HCT116 (cell line): ENCODE measurements at regions not wholly inside any gene's neighbourhood (a gene's known extent, or its start where the extent isn't known, plus 50 kb on each side); places are given as distances from the start of the nearest gene placed in this dataset.

Experiments used
- ATAC-seq: fragments of 200-7000 bp; cut with Tn5 transposase; 2 replicates; pipeline ENCODE4 v1.9.1; 2020; ENCODE audit warnings: mild to moderate bottlenecking, moderate library complexity
- BruUV-seq: library from RNA; stranded (reverse); fragments of 400-500 nt; replicated peaks from 2 replicates; lab custom pipeline; 2021; lab: Mats Ljungman, UMichigan
- CTCF ChIA-PET: fragments of 300-600 bp; sonication (Branson Sonifier 250); formaldehyde crosslinking; loops from one replicate; lab custom pipeline; 2021; ENCODE audit warnings: antibody characterized with exemption; lab: Charles Lee
- POLR2A ChIA-PET: fragments of 300-600, 350-600 bp; sonication (Branson Sonifier 250); formaldehyde crosslinking; loops from one replicate; lab custom pipeline; 2021; ENCODE audit warnings: antibody characterized with exemption; lab: Charles Lee
- RAD21 ChIA-PET, 2 experiments: fragments of 300-600 bp; sonication (Branson Sonifier 250); formaldehyde crosslinking; loops; one replicate each; lab custom pipeline; 2023; ENCODE audit warnings: low total read pairs in 2 of 2; ENCODE audit not compliant: uncharacterized antibody in 2 of 2, unreplicated experiment in 2 of 2, low non-redundant PET in 1 of 2; lab: Charles Lee
- DNase-seq: peaks from one replicate; pipeline ENCODE4 v3.0.0-alpha.2; 2010; ENCODE audit warnings: low read depth, low spot score
- H2AFZ ChIP-seq: fragments of 200-600 bp; shearing (Covaris generic), sonication (generic); 2 replicates; pipeline ENCODE4 v1.6.1; 2017; ENCODE audit warnings: low read depth, mixed run types, mixed read lengths, antibody characterized with exemption, low read length; ENCODE audit not compliant: poor library complexity, severe bottlenecking
- H3K27ac ChIP-seq: 2 replicates; pipeline ENCODE4 v1.5.1; 2012; ENCODE audit warnings: low read depth, low read length
- H3K27me3 ChIP-seq: fragments of 200-600 bp; sonication (generic); 2 replicates; pipeline ENCODE4 v1.6.1; 2016; ENCODE audit warnings: mixed run types, low read length, mixed read lengths; ENCODE audit not compliant: insufficient read depth
- H3K36me3 ChIP-seq, 2 experiments: fragments of 200-500 bp in 1 of 2; fragments of 200-600 bp in 1 of 2; sonication (Bioruptor generic) in 1 of 2; sonication (generic) in 1 of 2; 2 replicates each; pipeline versions ENCODE4 v1.5.1 to v1.6.1; 2014 to 2016; ENCODE audit warnings: low read length in 2 of 2, inconsistent platforms in 1 of 2, mixed read lengths in 1 of 2, mixed run types in 1 of 2; ENCODE audit not compliant: insufficient read depth in 2 of 2, control insufficient read depth in 1 of 2
- H3K4me1 ChIP-seq, 2 experiments: fragments of 200-600 bp in 1 of 2; sonication (generic) in 1 of 2; 2 replicates each; pipeline versions ENCODE4 v1.5.1 to v1.6.1; 2012 to 2017; ENCODE audit warnings: low read length in 2 of 2, inconsistent platforms in 1 of 2, mild to moderate bottlenecking in 1 of 2, mixed read lengths in 1 of 2, mixed run types in 1 of 2, moderate library complexity in 1 of 2; ENCODE audit not compliant: insufficient read depth in 2 of 2, control insufficient read depth in 1 of 2
- H3K4me2 ChIP-seq: fragments of 200-600 bp; sonication (generic); 2 replicates; pipeline ENCODE4 v1.6.1; 2017; ENCODE audit warnings: mixed run types, low read length, mixed read lengths
- H3K4me3 ChIP-seq, 2 experiments: fragments of 200-600 bp in 1 of 2; sonication (generic) in 1 of 2; replicated peaks in 1 of 2; 2 replicates each; pipeline ENCODE4 v1.5.1; 2011 to 2016; ENCODE audit warnings: low read length in 2 of 2, control low read depth in 1 of 2, low read depth in 1 of 2, mild to moderate bottlenecking in 1 of 2, mixed read lengths in 1 of 2, mixed run types in 1 of 2
- H3K79me2 ChIP-seq: fragments of 200-600 bp; sonication (generic); 2 replicates; pipeline ENCODE4 v1.6.1; 2017; ENCODE audit warnings: mild to moderate bottlenecking, mixed run types, low read length, moderate library complexity, mixed read lengths; ENCODE audit not compliant: insufficient read depth
- H3K9ac ChIP-seq: fragments of 200-600 bp; sonication (generic); 2 replicates; pipeline ENCODE4 v1.6.1; 2016; ENCODE audit warnings: low read length, mixed read lengths
- H3K9me2 ChIP-seq: fragments of 200-600 bp; sonication (generic), shearing (Covaris generic); 2 replicates; pipeline ENCODE4 v1.6.1; 2017; ENCODE audit warnings: mixed run types, mild to moderate bottlenecking, moderate library complexity; ENCODE audit not compliant: insufficient read depth
- H3K9me3 ChIP-seq, 2 experiments: fragments of 200-500 bp in 1 of 2; fragments of 200-600 bp in 1 of 2; sonication (Bioruptor generic) in 1 of 2; sonication (generic) in 1 of 2; 2 replicates each; pipeline ENCODE4 v1.6.1; 2014 to 2017; ENCODE audit warnings: low read length in 2 of 2, mixed read lengths in 2 of 2, inconsistent platforms in 1 of 2, low read depth in 1 of 2, mild to moderate bottlenecking in 1 of 2, mixed run types in 1 of 2, moderate library complexity in 1 of 2; ENCODE audit not compliant: control insufficient read depth in 1 of 2, insufficient read depth in 1 of 2
- H4K20me1 ChIP-seq: fragments of 200-600 bp; sonication (generic), shearing (Covaris generic); 2 replicates; pipeline ENCODE4 v1.6.1; 2017; ENCODE audit warnings: mixed run types, mild to moderate bottlenecking, moderate library complexity; ENCODE audit not compliant: insufficient read depth
- CBX3 ChIP-seq: IDR thresholded peaks from 2 replicates; pipeline ENCODE4 v1.6.1; 2012; ENCODE audit warnings: low read depth
- CTCF ChIP-seq, 3 experiments: fragments of 200-600 bp in 1 of 3; sonication (generic) in 1 of 3; IDR thresholded peaks in 2 of 3; conservative IDR thresholded peaks in 1 of 3; 2 replicates each; pipeline ENCODE4 v1.5.1; 2012 to 2017; ENCODE audit warnings: low read depth in 2 of 3, low read length in 2 of 3, antibody characterized with exemption in 1 of 3, borderline replicate concordance in 1 of 3, control low read depth in 1 of 3, mild to moderate bottlenecking in 1 of 3, mixed read lengths in 1 of 3, mixed run types in 1 of 3, moderate library complexity in 1 of 3; ENCODE audit not compliant: insufficient read depth in 1 of 3
- EGR1 ChIP-seq: IDR thresholded peaks from 2 replicates; pipeline ENCODE4 v1.6.1; 2012; ENCODE audit warnings: low read depth
- EZH2 ChIP-seq: fragments of 200-600 bp; sonication (generic); IDR thresholded peaks from 2 replicates; pipeline ENCODE4 v1.6.1; 2017; ENCODE audit warnings: antibody characterized with exemption, mixed run types
- EZH2phosphoT487 ChIP-seq: fragments of 200-600 bp; IDR thresholded peaks from 2 replicates; pipeline ENCODE4 v1.6.1; 2018; ENCODE audit warnings: antibody characterized with exemption, borderline replicate concordance
- FOSL1 ChIP-seq: IDR thresholded peaks from 2 replicates; pipeline ENCODE4 v1.6.1; 2012; ENCODE audit warnings: low read depth
- JUND ChIP-seq: IDR thresholded peaks from 2 replicates; pipeline ENCODE4 v1.6.1; 2012
- MAX ChIP-seq: IDR thresholded peaks from 2 replicates; pipeline ENCODE4 v1.6.1; 2012
- POLR2AphosphoS5 ChIP-seq: IDR thresholded peaks from 2 replicates; pipeline ENCODE4 v1.6.1; 2011; ENCODE audit warnings: mild to moderate bottlenecking, low read depth, low read length, moderate library complexity
- SP1 ChIP-seq: IDR thresholded peaks from 2 replicates; pipeline ENCODE4 v1.6.1; 2012; ENCODE audit warnings: low read depth
- SRF ChIP-seq: IDR thresholded peaks from 2 replicates; pipeline ENCODE4 v1.6.1; 2012; ENCODE audit warnings: low read depth
- TCF7L2 ChIP-seq: IDR thresholded peaks from 2 replicates; pipeline ENCODE4 v1.7.0; 2011; ENCODE audit warnings: borderline replicate concordance, inconsistent platforms; ENCODE audit not compliant: insufficient read depth, insufficient read length; ENCODE audit errors: extremely low read depth
- YY1 ChIP-seq: IDR thresholded peaks from 2 replicates; pipeline ENCODE4 v1.6.1; 2011; ENCODE audit warnings: low read length, low read depth, moderate library complexity, mild to moderate bottlenecking; ENCODE audit not compliant: insufficient replicate concordance; ENCODE audit errors: extremely low read depth
- ZFX ChIP-seq: fragments of 450-650 bp; IDR thresholded peaks from 2 replicates; pipeline ENCODE4 v1.6.1; 2017
- ZNF274 ChIP-seq: fragments of 200-500 bp; sonication (Bioruptor generic); IDR thresholded peaks from 2 replicates; pipeline ENCODE4 v1.6.1; 2014; ENCODE audit warnings: mild to moderate bottlenecking, low read depth, low read length, inconsistent platforms
- intact Hi-C: fragments of 100-400 bp; cut with micrococcal nuclease; formaldehyde crosslinking; loops from 2 replicates; pipeline ENCODE4 v1.10.0; 2022
- TF ChIP-seq, protein P1 (sequence below): IDR thresholded peaks from 2 replicates; pipeline ENCODE4 v1.6.1; 2011; ENCODE audit warnings: mild to moderate bottlenecking, low read length, moderate library complexity; ENCODE audit not compliant: insufficient replicate concordance; ENCODE audit errors: extremely low read depth
- TF ChIP-seq, protein P2 (sequence below): IDR thresholded peaks from 2 replicates; pipeline ENCODE4 v1.6.1; 2012

- no peaks in the 10 kb centered on the region for H4K20me1 ChIP-seq
- no peak overlapping the region for H3K27ac ChIP-seq
- no peaks in the 10 kb centered on the region for H3K36me3 ChIP-seq
- TF ChIP-seq CBX3 (no peak), SRF (no peak), POLR2AphosphoS5 (no peak), FOSL1 (no peak), CTCF (IDR thresholded peaks at IDR 0.05 in 2 of 3, conservative IDR thresholded peaks at IDR 0.05 in 1 of 3; ENCODE audit: borderline replicate concordance in 1 of 3, insufficient read depth in 1 of 3, low read depth in 2 of 3, low read length in 2 of 3) (no peak), SP1 (no peak), YY1 (no peak), JUND (no peak), EGR1 (no peak), MAX (no peak), TCF7L2 (no peak), EZH2 (no peak), EZH2phosphoT487 (no peak), ZFX (no peak), ZNF274 (no peak)
- TF ChIP-seq, protein P1, sequence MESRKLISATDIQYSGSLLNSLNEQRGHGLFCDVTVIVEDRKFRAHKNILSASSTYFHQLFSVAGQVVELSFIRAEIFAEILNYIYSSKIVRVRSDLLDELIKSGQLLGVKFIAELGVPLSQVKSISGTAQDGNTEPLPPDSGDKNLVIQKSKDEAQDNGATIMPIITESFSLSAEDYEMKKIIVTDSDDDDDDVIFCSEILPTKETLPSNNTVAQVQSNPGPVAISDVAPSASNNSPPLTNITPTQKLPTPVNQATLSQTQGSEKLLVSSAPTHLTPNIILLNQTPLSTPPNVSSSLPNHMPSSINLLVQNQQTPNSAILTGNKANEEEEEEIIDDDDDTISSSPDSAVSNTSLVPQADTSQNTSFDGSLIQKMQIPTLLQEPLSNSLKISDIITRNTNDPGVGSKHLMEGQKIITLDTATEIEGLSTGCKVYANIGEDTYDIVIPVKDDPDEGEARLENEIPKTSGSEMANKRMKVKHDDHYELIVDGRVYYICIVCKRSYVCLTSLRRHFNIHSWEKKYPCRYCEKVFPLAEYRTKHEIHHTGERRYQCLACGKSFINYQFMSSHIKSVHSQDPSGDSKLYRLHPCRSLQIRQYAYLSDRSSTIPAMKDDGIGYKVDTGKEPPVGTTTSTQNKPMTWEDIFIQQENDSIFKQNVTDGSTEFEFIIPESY: no peak
- TF ChIP-seq, protein P2, sequence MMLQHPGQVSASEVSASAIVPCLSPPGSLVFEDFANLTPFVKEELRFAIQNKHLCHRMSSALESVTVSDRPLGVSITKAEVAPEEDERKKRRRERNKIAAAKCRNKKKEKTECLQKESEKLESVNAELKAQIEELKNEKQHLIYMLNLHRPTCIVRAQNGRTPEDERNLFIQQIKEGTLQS: no peak
- TF ChIP-seq, all 23 proteins: peak for 0
- Histone ChIP-seq H3K4me3 (no peak overlapping the region), H3K4me1 (no peaks in the 10 kb centered on the region), H3K9me3 (no peaks in the 10 kb centered on the region), H3K4me2 (no peak overlapping the region), H2AFZ (no peak overlapping the region), H3K27me3 (peaks cover 55% of the 10 kb centered on the region), H3K79me2 (no peaks in the 10 kb centered on the region), H3K9me2 (no peaks in the 10 kb centered on the region), H3K9ac (no peak overlapping the region)
- RAD21 ChIA-PET: no interaction called here
- CTCF ChIA-PET: no interaction called here
- no peak for DNase-seq
- POLR2A ChIA-PET: no interaction called here
- BruUV-seq: no TSS peak
- no peak for ATAC-seq
- intact Hi-C loops: no loop called here
These were observed 255.7 kb upstream of the TMPO start for GRCh38 chr12:98259693-98260092.
